Keratinocyte (primary cell): ENCODE measurements at regions not wholly inside any gene's neighbourhood (a gene's known extent, or its start where the extent isn't known, plus 50 kb on each side); places are given as distances from the start of the nearest gene placed in this dataset.

Source experiments
- DNase-seq: peaks from one replicate; pipeline ENCODE4 v3.0.0-alpha.2; 2011; ENCODE audit warnings: low read depth, missing footprints, low spot score
- FAIRE-seq: peaks from 2 replicates; lab custom pipeline; 2011; peaks lifted over from hg19 to GRCh38; lab: Jason Lieb, UNC
- H2AFZ ChIP-seq: 2 replicates; pipeline ENCODE4 v1.6.0; 2012; ENCODE audit warnings: low read length, control low read depth, inconsistent platforms; ENCODE audit not compliant: control insufficient read depth
- H3K27ac ChIP-seq: 2 replicates; pipeline ENCODE4 v1.5.1; 2011; ENCODE audit warnings: low read length; ENCODE audit not compliant: control insufficient read depth, insufficient read depth
- H3K27me3 ChIP-seq: 3 replicates; pipeline ENCODE4 v1.6.0; 2011; ENCODE audit warnings: low read length; ENCODE audit not compliant: control insufficient read depth, insufficient read depth; ENCODE audit errors: extremely low read depth
- H3K36me3 ChIP-seq, 2 experiments: 2 replicates in 1 of 2; 3 replicates in 1 of 2; pipeline ENCODE4 v1.5.1; 2011; ENCODE audit warnings: low read length in 2 of 2, mild to moderate bottlenecking in 1 of 2; ENCODE audit not compliant: control insufficient read depth in 2 of 2, insufficient read depth in 2 of 2; ENCODE audit errors: extremely low read depth in 1 of 2
- H3K4me1 ChIP-seq: 3 replicates; pipeline ENCODE4 v1.5.1; 2011; ENCODE audit warnings: low read length; ENCODE audit not compliant: control insufficient read depth, insufficient read depth; ENCODE audit errors: extremely low read depth
- H3K4me2 ChIP-seq: 3 replicates; pipeline ENCODE4 v1.6.0; 2011; ENCODE audit warnings: low read depth, low read length; ENCODE audit not compliant: control insufficient read depth, insufficient read depth; ENCODE audit errors: extremely low read depth
- H3K4me3 ChIP-seq, 3 experiments: fragments of 200-600 bp in 1 of 3; sonication (generic) in 1 of 3; 2 replicates in 2 of 3; 3 replicates in 1 of 3; pipeline ENCODE4 v1.5.1; 2011 to 2016; ENCODE audit warnings: low read length in 3 of 3, mild to moderate bottlenecking in 3 of 3, control low read depth in 2 of 3, inconsistent platforms in 1 of 3, low read depth in 1 of 3, mixed read lengths in 1 of 3, mixed run types in 1 of 3, moderate library complexity in 1 of 3; ENCODE audit not compliant: control insufficient read depth in 2 of 3, insufficient read depth in 2 of 3; ENCODE audit errors: extremely low read depth in 1 of 3
- H3K79me2 ChIP-seq: 2 replicates; pipeline ENCODE4 v1.6.0; 2012; ENCODE audit warnings: low read length; ENCODE audit not compliant: control insufficient read depth, insufficient read depth
- H3K9ac ChIP-seq: 3 replicates; pipeline ENCODE4 v1.6.0; 2011; ENCODE audit warnings: low read length; ENCODE audit not compliant: control insufficient read depth, insufficient read depth; ENCODE audit errors: extremely low read depth
- H3K9me1 ChIP-seq: 3 replicates; pipeline ENCODE4 v1.6.0; 2011; ENCODE audit warnings: low read length; ENCODE audit not compliant: control insufficient read depth, insufficient read depth; ENCODE audit errors: extremely low read depth
- H3K9me3 ChIP-seq: 2 replicates; pipeline ENCODE4 v1.5.1; 2012; ENCODE audit warnings: low read depth, low read length; ENCODE audit not compliant: control insufficient read depth
- H4K20me1 ChIP-seq: 3 replicates; pipeline ENCODE4 v1.6.0; 2011; ENCODE audit warnings: low read length; ENCODE audit not compliant: control insufficient read depth, insufficient read depth; ENCODE audit errors: extremely low read depth
- EZH2 ChIP-seq: IDR thresholded peaks from one replicate; pipeline ENCODE4 v1.6.1; 2012; ENCODE audit warnings: inconsistent platforms, mild to moderate bottlenecking, low read length, moderate library complexity
- dilution Hi-C: fragments of 300-500 bp; cut with MboI; formaldehyde crosslinking; loops from one replicate; pipeline ENCODE4 v1.7.0; 2020; ENCODE audit warnings: low sequenced_read_pairs; ENCODE audit not compliant: extremely low pct_ligation_motif_present
- TF ChIP-seq, protein P1 (sequence below), 3 experiments: IDR thresholded peaks in 1 of 3; conservative IDR thresholded peaks in 1 of 3; optimal IDR thresholded peaks in 1 of 3; 2 replicates in 2 of 3; 3 replicates in 1 of 3; pipeline versions ENCODE3 to v1.5.1; 2011; ENCODE audit warnings: low read length in 3 of 3, mild to moderate bottlenecking in 3 of 3, moderate library complexity in 2 of 3, control low read depth in 1 of 3, inconsistent platforms in 1 of 3; ENCODE audit not compliant: insufficient read depth in 2 of 3; ENCODE audit errors: extremely low read depth in 1 of 3

DNA sequence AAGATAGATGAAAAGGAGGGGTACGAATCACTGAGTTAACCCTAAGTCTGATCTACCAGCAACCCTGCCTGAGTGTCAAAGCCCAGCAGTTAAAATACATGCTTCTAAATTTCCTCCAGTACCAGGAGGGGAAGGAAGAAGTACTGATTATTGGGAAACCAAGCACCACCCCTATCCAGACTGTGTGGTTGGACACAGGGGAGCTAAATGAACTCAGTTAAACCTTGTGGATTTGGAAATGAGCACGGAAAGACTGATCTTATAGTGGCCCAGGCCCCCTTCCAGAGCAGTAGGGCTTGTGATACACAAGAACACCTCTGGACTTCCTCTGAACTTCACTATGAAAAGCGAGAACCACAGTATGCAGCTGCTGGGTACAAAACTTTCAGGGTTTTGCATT is 585.6 kb downstream of the MAFB start:
- Histone ChIP-seq H3K27ac (no peak overlapping the region), H3K9me1 (no peaks in the 10 kb centered on the region), H3K36me3 (no peaks in the 10 kb centered on the region), H2AFZ (no peak overlapping the region), H3K4me3 (no peak overlapping the region), H3K4me1 (no peaks in the 10 kb centered on the region), H3K27me3 (no peaks in the 10 kb centered on the region), H4K20me1 (no peaks in the 10 kb centered on the region), H3K4me2 (no peak overlapping the region), H3K79me2 (no peaks in the 10 kb centered on the region), H3K9me3 (no peaks in the 10 kb centered on the region), H3K9ac (no peak overlapping the region)
- dilution Hi-C loops = no loop called here
- TF ChIP-seq, protein P1, sequence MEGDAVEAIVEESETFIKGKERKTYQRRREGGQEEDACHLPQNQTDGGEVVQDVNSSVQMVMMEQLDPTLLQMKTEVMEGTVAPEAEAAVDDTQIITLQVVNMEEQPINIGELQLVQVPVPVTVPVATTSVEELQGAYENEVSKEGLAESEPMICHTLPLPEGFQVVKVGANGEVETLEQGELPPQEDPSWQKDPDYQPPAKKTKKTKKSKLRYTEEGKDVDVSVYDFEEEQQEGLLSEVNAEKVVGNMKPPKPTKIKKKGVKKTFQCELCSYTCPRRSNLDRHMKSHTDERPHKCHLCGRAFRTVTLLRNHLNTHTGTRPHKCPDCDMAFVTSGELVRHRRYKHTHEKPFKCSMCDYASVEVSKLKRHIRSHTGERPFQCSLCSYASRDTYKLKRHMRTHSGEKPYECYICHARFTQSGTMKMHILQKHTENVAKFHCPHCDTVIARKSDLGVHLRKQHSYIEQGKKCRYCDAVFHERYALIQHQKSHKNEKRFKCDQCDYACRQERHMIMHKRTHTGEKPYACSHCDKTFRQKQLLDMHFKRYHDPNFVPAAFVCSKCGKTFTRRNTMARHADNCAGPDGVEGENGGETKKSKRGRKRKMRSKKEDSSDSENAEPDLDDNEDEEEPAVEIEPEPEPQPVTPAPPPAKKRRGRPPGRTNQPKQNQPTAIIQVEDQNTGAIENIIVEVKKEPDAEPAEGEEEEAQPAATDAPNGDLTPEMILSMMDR (optimal IDR thresholded peaks at IDR 0.05 in 1 of 3, IDR thresholded peaks at IDR 0.05 in 1 of 3, conservative IDR thresholded peaks at IDR 0.05 in 1 of 3; ENCODE audit: extremely low read depth in 1 of 3, insufficient read depth in 2 of 3, low read length in 3 of 3) = no peak
- TF ChIP-seq EZH2 = no peak
- DNase-seq = no peak
- no peak for FAIRE-seq

DNA sequence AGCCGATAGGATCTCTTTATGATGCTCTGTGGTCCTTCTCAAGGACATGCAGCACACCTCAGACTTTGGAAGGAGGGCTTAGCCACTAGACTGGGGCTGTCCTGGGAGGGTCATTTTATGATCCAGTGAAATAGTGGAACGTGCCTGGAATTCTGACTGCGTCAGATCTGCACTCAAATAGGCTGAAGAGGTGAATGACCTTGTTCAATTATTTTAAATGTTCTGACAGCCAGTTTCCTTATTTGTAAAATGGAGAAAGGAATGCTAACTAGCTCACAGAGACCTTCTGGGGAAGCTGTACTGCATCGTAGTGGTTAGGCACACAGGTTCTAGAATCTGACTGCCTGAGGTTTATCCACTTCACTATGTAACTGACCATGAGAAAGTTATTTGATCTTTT is 587.5 kb downstream of the MAFB start:
- H3K27ac ChIP-seq = no peak overlapping the region
- H3K27me3 ChIP-seq = no peaks in the 10 kb centered on the region
- no peaks in the 10 kb centered on the region for H3K9me1 ChIP-seq
- H3K79me2 ChIP-seq = no peaks in the 10 kb centered on the region
- H2AFZ ChIP-seq = no peak overlapping the region
- TF ChIP-seq, protein P1 (optimal IDR thresholded peaks at IDR 0.05 in 1 of 3, IDR thresholded peaks at IDR 0.05 in 1 of 3, conservative IDR thresholded peaks at IDR 0.05 in 1 of 3; ENCODE audit: extremely low read depth in 1 of 3, insufficient read depth in 2 of 3, low read length in 3 of 3) = no peak
- TF ChIP-seq EZH2 = no peak
- dilution Hi-C loops = no loop called here
- no peaks in the 10 kb centered on the region for H3K36me3 ChIP-seq
- no peak overlapping the region for H3K4me3 ChIP-seq
- no peaks in the 10 kb centered on the region for H3K4me1 ChIP-seq
- no peaks in the 10 kb centered on the region for H3K9me3 ChIP-seq
- no peak overlapping the region for H3K4me2 ChIP-seq
- FAIRE-seq (no peak), DNase-seq (no peak)
- H3K9ac ChIP-seq = no peak overlapping the region
- H4K20me1 ChIP-seq = no peaks in the 10 kb centered on the region
